Loucy (cell line): ENCODE measurements at regions not wholly inside any gene's neighbourhood (a gene's known extent, or its start where the extent isn't known, plus 50 kb on each side); places are given as distances from the start of the nearest gene placed in this dataset.

ENCODE experiments used
- H2AFZ ChIP-seq: fragments of 200-600 bp; sonication (generic); 2 replicates; pipeline ENCODE4 v1.6.0; 2016; ENCODE audit warnings: antibody characterized with exemption, mild to moderate bottlenecking, low read length, moderate library complexity
- H3F3A ChIP-seq: fragments of 200-600 bp; 2 replicates; pipeline ENCODE4 v1.6.0; 2016; ENCODE audit warnings: antibody characterized with exemption, low read depth, mild to moderate bottlenecking
- H3K27me3 ChIP-seq: fragments of 200-600 bp; sonication (generic); 2 replicates; pipeline ENCODE4 v1.6.1; 2014; ENCODE audit warnings: low read length, mild to moderate bottlenecking; ENCODE audit not compliant: insufficient read depth, poor library complexity, severe bottlenecking
- H3K36me3 ChIP-seq: fragments of 200-600 bp; sonication (generic); 2 replicates; pipeline ENCODE4 v1.6.1; 2016; ENCODE audit warnings: low read length; ENCODE audit not compliant: insufficient read depth
- H3K4me1 ChIP-seq: fragments of 200-600 bp; sonication (generic); 2 replicates; pipeline ENCODE4 v1.5.1; 2014; ENCODE audit warnings: low read length, mild to moderate bottlenecking; ENCODE audit not compliant: insufficient read depth, poor library complexity, severe bottlenecking
- H3K4me2 ChIP-seq: fragments of 200-600 bp; sonication (generic); 2 replicates; pipeline ENCODE4 v1.6.0; 2014; ENCODE audit warnings: antibody characterized with exemption, low read length, low read depth, mild to moderate bottlenecking; ENCODE audit not compliant: poor library complexity, severe bottlenecking
- H3K4me3 ChIP-seq: fragments of 200-600 bp; sonication (generic); 2 replicates; pipeline ENCODE4 v1.5.1; 2014; ENCODE audit warnings: low read length, mild to moderate bottlenecking, mixed read lengths; ENCODE audit not compliant: poor library complexity, severe bottlenecking
- H3K79me2 ChIP-seq: fragments of 200-600 bp; sonication (generic); 2 replicates; pipeline ENCODE4 v1.6.1; 2014; ENCODE audit warnings: low read length; ENCODE audit not compliant: insufficient read depth
- H3K9ac ChIP-seq: fragments of 200-600 bp; sonication (generic); 2 replicates; pipeline ENCODE4 v1.6.0; 2014; ENCODE audit warnings: mild to moderate bottlenecking, low read depth, low read length, moderate library complexity; ENCODE audit not compliant: poor library complexity, severe bottlenecking
- H3K9me2 ChIP-seq: fragments of 200-600 bp; sonication (generic); replicated peaks from 2 replicates; pipeline ENCODE4 v1.6.1; 2016; ENCODE audit warnings: low read depth, low read length, mixed read lengths
- H3K9me3 ChIP-seq: fragments of 200-600 bp; sonication (generic); 2 replicates; pipeline ENCODE4 v1.6.1; 2014; ENCODE audit warnings: mild to moderate bottlenecking, antibody characterized with exemption, low read length, low read depth; ENCODE audit not compliant: insufficient read depth
- H4K20me1 ChIP-seq: fragments of 200-600 bp; sonication (generic); 2 replicates; pipeline ENCODE4 v1.6.0; 2014; ENCODE audit warnings: antibody characterized with exemption, low read length, mild to moderate bottlenecking; ENCODE audit not compliant: insufficient read depth, poor library complexity, severe bottlenecking
- CTCF ChIP-seq: fragments of 200-600 bp; sonication (generic); conservative IDR thresholded peaks from 2 replicates; pipeline ENCODE4 v1.5.1; 2014; ENCODE audit warnings: mild to moderate bottlenecking, antibody characterized with exemption, low read length
- EZH2phosphoT487 ChIP-seq: fragments of 200-600 bp; IDR thresholded peaks from 2 replicates; pipeline ENCODE4 v1.6.1; 2018; ENCODE audit warnings: antibody characterized with exemption, mild to moderate bottlenecking, moderate library complexity, borderline replicate concordance

- H2AFZ ChIP-seq = no peak overlapping the region
- no peaks in the 10 kb centered on the region for H3K79me2 ChIP-seq
- H3K27me3 ChIP-seq = no peaks in the 10 kb centered on the region
- peaks cover 13% of the 10 kb centered on the region for H3K4me1 ChIP-seq
- TF ChIP-seq CTCF (no peak), EZH2phosphoT487 (no peak)
- no peak overlapping the region for H3K4me2 ChIP-seq
- no peak overlapping the region for H3K9ac ChIP-seq
- H3K4me3 ChIP-seq = no peak overlapping the region
- H3K9me3 ChIP-seq = no peaks in the 10 kb centered on the region
- H3K9me2 ChIP-seq = no peaks in the 10 kb centered on the region
- no peaks in the 10 kb centered on the region for H3F3A ChIP-seq
- no peaks in the 10 kb centered on the region for H4K20me1 ChIP-seq
- H3K36me3 ChIP-seq = no peaks in the 10 kb centered on the region
Measured at GRCh38 chr2:443216-443615, 155.3 kb upstream of the ALKAL2 start.

- no peaks in the 10 kb centered on the region for H3K27me3 ChIP-seq
- H3K4me1 ChIP-seq = peaks cover 18% of the 10 kb centered on the region
- H3K36me3 ChIP-seq = no peaks in the 10 kb centered on the region
- H3K4me2 ChIP-seq = no peak overlapping the region
- no peaks in the 10 kb centered on the region for H4K20me1 ChIP-seq
- H3K9ac ChIP-seq = no peak overlapping the region
- no peak overlapping the region for H2AFZ ChIP-seq
- no peaks in the 10 kb centered on the region for H3K79me2 ChIP-seq
- H3F3A ChIP-seq = no peaks in the 10 kb centered on the region
- no peaks in the 10 kb centered on the region for H3K9me2 ChIP-seq
- H3K9me3 ChIP-seq = no peaks in the 10 kb centered on the region
- no peak overlapping the region for H3K4me3 ChIP-seq
- TF ChIP-seq CTCF = no peak
- TF ChIP-seq EZH2phosphoT487 = no peak
Measured at GRCh38 chr2:441258-442022, 153.5 kb upstream of the ALKAL2 start.

GRCh38 chr2:440403-440740 lies 152.5 kb upstream of the ALKAL2 start:
- H4K20me1 ChIP-seq = no peaks in the 10 kb centered on the region
- H3K27me3 ChIP-seq = no peaks in the 10 kb centered on the region
- no peak overlapping the region for H2AFZ ChIP-seq
- no peak overlapping the region for H3K9ac ChIP-seq
- no peaks in the 10 kb centered on the region for H3K9me3 ChIP-seq
- no peaks in the 10 kb centered on the region for H3K9me2 ChIP-seq
- TF ChIP-seq EZH2phosphoT487 = no peak
- TF ChIP-seq CTCF = no peak
- no peaks in the 10 kb centered on the region for H3K79me2 ChIP-seq
- no peaks in the 10 kb centered on the region for H3K36me3 ChIP-seq
- H3K4me1 ChIP-seq = peaks cover 18% of the 10 kb centered on the region
- no peaks in the 10 kb centered on the region for H3F3A ChIP-seq
- H3K4me3 ChIP-seq = no peak overlapping the region
- no peak overlapping the region for H3K4me2 ChIP-seq
